OCI-LY1 (cell line): ENCODE measurements at regions not wholly inside any gene's neighbourhood (a gene's known extent, or its start where the extent isn't known, plus 50 kb on each side); places are given as distances from the start of the nearest gene placed in this dataset.

Source experiments
- CTCF ChIP-seq: fragments of 200-600 bp; sonication (generic), shearing (Covaris generic); IDR thresholded peaks from 2 replicates; pipeline ENCODE4 v1.5.1; 2017; ENCODE audit warnings: mild to moderate bottlenecking, antibody characterized with exemption, low read length, moderate library complexity, mixed read lengths
- EZH2 ChIP-seq: fragments of 200-600 bp; sonication (generic), shearing (Covaris generic); IDR thresholded peaks from 2 replicates; pipeline ENCODE4 v1.8.0; 2017; ENCODE audit warnings: borderline replicate concordance, mixed run types, mild to moderate bottlenecking, antibody characterized with exemption, low read length, moderate library complexity, mixed read lengths

- TF ChIP-seq CTCF (no peak), EZH2 (no peak)
Measured at GRCh38 chr6:168163096-168163731, 84.2 kb upstream of the FRMD1 start.
